GM18519 (cell line): ENCODE measurements at regions not wholly inside any gene's neighbourhood (a gene's known extent, or its start where the extent isn't known, plus 50 kb on each side); places are given as distances from the start of the nearest gene placed in this dataset.
"Not testable (repeated sequence)": the region's sequence is repeated elsewhere in the genome, so short reads cannot be mapped to it uniquely, and the experiment has no call there.

Experiments used
- ATAC-seq: cut with Tn5 transposase; IDR thresholded peaks from one replicate; pipeline ENCODE4 v1.9.1; 2021; ENCODE audit warnings: mild to moderate bottlenecking, moderate library complexity; ENCODE audit not compliant: unreplicated experiment, low FRiP score

DNA sequence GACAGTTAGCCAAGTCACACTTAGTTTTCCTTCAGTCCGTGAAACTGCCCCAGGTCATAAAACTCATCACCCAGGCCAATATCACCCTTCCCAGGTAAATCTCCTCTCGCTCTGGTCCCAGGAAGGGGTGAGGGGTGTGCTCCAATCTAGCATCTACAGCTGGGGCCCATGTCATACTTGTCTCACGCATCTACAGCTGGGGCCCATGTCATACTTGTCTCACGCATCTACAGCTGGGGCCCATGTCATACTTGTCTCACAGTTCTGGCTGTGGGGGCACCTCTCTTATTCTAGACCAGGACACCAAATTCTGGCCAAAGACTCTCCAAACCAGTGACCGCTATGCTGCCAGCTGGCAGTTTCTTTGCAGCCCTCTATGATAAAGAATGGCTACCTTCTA lies 123.3 kb upstream of the DLGAP1 start:
- no peak for ATAC-seq

DNA sequence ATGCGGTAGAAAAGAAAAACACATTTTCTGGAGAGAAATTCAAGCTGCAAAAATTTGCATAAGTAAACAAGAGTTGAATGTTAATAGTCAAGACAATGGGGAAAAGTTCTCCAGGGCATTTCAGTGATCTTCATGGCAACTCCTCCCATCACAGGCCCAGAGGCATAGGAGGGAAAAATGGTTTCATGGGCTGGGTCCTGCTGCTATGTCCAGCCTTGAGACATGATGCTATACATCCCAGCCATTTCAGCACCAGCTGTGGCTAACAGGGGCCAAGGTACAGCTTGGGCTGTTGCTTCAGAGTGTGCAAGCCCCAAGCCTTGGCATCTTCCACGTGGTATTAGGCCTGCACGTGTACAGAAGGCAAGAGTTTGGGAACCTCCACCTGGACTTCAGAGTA lies 118.6 kb upstream of the DLGAP1 start:
- no peak for ATAC-seq

DNA sequence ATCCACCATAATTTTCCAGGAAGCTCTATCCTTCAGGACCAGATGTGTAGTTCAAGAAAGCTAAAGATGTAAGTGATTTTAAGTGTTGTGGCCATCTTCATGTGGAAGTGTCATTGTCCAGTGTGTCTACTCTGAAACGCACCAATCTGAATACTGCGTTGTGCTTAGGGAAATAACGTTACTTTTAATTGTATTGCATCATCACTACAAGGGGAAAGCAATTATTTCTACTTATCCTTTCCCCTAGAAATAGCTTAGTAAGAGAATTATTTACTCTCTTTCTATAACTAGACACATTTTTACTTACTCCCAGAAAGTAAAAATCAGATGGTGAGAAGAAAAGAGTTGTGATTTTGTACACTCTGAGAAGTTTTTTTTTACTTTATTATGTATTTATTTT lies 102.4 kb upstream of the DLGAP1 start:
- no peak for ATAC-seq

GRCh38 chr18:4551001-4551360 lies 95.9 kb upstream of the DLGAP1 start:
- ATAC-seq, result no peak

DNA sequence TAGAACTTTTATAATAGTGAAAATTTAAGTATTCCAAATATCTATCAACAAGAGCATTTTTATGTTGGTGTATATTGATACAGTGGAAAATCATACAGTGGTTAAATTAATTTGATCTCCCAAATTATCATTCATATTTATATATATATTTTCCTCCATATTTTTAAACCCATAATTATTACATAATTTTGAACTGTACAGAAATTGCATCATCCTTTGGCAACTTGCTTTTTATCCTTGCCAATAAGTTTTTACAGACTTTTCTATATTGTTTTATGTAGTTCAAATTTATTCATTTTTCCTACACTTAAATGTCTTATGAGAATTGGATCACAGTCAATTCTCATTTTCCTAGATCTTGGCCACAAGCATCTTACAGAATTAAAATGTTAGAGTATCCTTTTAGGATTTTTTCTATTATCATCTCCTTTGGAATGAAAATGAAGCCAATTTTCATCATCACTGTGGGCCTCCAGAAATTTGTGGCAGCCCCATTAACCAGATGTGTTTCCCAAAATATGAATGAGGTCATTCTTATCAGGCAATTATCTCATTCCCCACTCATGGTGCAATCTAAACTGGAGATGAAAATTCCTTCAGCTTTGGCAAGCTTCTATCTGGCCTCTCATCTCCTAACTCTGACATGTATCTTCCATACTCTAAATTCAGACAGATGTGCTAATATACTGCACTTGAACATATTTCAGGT lies 94.2 kb upstream of the DLGAP1 start:
- no peak for ATAC-seq

DNA sequence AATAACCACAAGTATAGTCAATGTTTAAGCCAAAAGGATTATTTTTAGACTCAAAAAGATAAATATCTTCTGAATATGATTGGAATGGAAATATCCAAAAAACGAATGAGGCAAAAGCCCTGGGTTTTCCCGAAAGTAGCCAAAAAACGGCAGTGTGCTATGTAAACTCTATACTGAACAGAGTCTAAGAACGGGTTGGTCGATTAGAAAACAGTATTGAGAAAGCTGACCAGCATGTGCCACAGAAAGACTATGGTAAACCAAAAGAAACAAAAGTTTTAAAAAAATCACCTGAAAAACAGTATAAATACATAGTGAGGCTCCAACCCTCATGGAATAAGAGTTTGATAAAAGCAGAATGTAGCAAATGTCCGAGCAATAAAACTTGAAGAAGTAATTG lies 92.0 kb upstream of the DLGAP1 start:
- ATAC-seq, result no peak

DNA sequence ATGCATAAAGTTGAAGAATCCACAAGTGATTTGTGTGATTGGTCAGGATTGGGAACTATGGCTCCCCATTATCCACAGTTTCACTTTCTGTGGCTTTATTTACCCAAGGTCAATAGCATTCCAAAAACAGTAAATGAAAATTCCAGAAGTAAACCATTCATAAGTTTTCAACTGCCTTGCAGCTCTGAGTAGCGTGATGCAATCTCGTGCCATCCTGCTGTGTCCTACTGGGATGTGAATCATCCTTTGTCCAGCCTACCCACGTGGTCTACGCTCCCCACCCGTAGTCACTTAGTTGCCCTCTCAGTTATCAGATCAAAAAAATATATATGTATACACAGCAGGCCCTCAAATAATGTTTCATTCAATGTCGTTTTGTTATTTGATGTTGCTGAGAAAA lies 89.0 kb upstream of the DLGAP1 start:
- ATAC-seq, result no peak

GRCh38 chr18:4543711-4544110 lies 88.6 kb upstream of the DLGAP1 start:
- ATAC-seq, result no peak

DNA sequence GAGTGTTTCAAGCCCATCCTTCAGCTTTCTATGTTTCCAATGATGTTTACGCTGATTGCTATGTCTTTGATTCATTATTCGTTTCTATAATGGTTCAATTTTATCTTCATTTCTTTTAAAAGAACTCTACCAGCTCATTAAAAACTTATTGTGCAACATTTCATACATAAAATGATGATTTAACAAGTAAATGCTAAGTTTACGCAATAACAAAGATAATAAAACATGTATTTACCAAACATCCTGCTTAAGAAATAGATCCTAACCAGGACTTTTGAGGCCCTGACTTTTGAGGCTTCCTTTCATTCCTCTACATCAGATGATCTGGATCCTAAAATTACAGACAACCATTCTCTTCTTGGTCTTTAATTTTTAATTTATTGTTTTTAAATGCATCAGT lies 86.5 kb upstream of the DLGAP1 start:
- ATAC-seq, result no peak

GRCh38 chr18:4536447-4536846 lies 81.3 kb upstream of the DLGAP1 start:
- no peak for ATAC-seq

- no peak for ATAC-seq
Measured at GRCh38 chr18:4528405-4528804, 73.3 kb upstream of the DLGAP1 start.

GRCh38 chr18:4527826-4528225 lies 72.7 kb upstream of the DLGAP1 start:
- ATAC-seq, result not testable (repeated sequence)

GRCh38 chr18:4524096-4524495 lies 69.0 kb upstream of the DLGAP1 start:
- no peak for ATAC-seq

GRCh38 chr18:4511166-4511565 lies 56.1 kb upstream of the DLGAP1 start:
- no peak for ATAC-seq

DNA sequence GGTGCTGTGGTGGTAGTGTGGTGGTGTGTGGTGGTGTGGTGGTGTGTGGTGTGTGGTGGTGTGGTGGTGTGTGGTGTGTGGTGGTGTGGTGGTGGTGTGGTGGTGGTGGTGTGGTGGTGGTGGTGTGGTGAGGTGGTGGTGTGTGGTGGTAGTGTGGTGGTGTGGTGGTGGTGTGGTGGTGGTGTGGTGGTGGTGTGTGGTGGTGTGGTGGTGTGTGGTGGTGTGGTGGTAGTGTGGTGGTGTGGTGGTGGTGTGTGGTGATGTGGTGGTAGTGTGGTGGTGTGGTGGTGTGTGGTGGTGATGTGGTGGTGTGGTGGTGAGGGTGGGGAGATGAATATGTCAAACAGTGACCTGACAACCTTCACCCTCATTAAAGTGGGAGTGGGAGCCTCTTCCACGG lies 55.6 kb upstream of the DLGAP1 start:
- no peak for ATAC-seq

DNA sequence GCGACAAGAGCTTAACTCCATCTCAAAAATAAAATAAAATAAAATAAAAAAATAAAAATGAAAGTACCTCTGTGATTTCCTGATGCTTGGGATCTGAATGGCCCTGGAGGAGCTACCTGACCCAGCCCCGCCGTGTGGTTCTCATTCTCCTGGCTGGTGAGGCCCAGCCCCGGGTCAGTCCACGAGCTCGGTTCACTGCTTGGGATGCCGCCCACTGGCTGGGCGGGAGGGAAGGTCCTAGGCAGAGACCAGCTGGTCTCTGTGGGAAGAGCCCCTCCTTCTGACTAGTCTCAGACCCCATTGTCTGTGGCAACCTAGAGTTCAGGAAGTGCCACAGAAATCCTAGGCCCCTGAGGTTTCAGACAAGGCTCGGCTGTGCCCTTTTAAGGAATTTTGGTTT lies 55.1 kb upstream of the DLGAP1 start:
- ATAC-seq, result no peak
